GM19239 (cell line): ENCODE measurements at regions not wholly inside any gene's neighbourhood (a gene's known extent, or its start where the extent isn't known, plus 50 kb on each side); places are given as distances from the start of the nearest gene placed in this dataset.
A peak's percentile ranks its signal among the peaks of the same experiment; 100 is the strongest.

Source experiments
- DNase-seq: peaks from one replicate; pipeline ENCODE4 v3.0.0; 2011; ENCODE audit warnings: low spot score; ENCODE audit not compliant: insufficient read length
- FAIRE-seq: peaks from 2 replicates; lab custom pipeline; 2011; peaks lifted over from hg19 to GRCh38; lab: Jason Lieb, UNC

- FAIRE-seq (no peak), DNase-seq (no peak)
Measured at GRCh38 chr6:14747881-14748520, 497.9 kb upstream of the JARID2 start.

DNA sequence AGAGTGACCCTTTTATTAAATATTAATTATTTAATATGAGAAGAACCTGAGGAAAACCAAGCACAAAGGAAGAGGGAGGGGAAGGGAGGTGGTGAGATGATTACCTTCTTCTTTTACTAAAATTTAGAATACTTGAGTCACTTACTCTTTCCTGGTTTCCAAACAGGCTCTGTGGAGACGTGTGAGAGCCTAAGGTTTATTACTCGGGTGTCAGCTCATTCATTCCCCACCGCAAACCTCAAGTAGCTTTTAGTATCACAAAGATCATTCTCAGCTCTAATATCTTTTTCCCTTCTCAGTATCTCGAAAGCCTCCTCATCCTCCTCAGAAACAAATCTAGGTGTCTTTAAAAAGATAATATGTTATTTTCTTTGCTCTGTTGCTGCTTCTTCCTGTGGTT, 497.2 kb upstream of the JARID2 start:
- DNase-seq (no peak), FAIRE-seq (peak; percentile 14)

- DNase-seq (no peak), FAIRE-seq (no peak)
Measured at GRCh38 chr6:14750059-14750661, 495.7 kb upstream of the JARID2 start.

DNA sequence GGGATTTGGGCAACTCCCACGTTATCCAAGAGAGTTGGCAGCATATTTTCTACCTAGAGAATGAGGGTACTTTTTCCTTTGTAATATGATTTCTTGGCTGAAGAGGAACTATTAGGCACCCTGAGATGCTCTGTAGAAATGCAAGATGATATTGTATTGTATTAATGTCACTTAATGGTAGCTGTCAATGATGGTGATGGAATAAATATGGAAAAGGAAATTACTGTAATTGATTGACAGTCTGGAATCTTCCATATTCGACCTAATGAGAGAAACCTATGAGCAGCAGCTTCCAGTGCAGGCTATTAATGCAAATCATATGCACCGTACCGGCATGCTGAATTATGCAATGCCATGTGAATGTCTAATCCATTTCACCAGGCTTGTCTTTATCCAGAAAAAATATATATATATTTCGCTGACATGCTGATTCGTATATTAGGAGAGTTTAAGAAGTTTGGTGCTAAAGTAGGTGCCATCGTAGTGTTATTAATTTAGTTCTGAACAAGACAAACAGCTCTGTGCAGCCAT, 494.2 kb upstream of the JARID2 start:
- no peak for FAIRE-seq
- DNase-seq: no peak

- FAIRE-seq: no peak
Measured at GRCh38 chr6:14754751-14755513, 490.9 kb upstream of the JARID2 start.

DNA sequence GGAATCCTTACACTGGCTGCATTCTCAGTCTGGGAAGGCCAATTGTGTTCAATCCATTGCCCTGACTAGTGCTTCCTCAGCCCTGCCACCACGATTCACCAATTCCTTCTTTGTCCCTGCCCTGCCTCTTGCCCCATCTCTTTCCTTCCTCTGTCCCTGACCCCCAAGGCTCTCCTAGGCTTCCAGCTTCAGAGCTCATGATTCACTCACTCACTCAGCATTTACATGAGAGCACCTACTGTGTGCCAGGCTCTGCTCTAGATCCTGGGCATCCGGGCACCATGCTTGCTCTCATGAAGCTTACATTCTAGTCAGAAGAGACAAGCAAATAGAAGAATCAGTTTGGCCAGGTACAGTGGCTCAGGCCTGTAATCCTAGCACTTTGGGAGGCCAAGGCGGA, 489.5 kb upstream of the JARID2 start:
- no peak for DNase-seq
- FAIRE-seq: no peak

More at GRCh38 chr6:14754751-14755513, 490.9 kb upstream of the JARID2 start:
- no peak for DNase-seq

GRCh38 chr6:14757014-14757413, 488.9 kb upstream of the JARID2 start:
- FAIRE-seq: no peak
- no peak for DNase-seq

GRCh38 chr6:14757418-14757817, 488.5 kb upstream of the JARID2 start:
- no peak for FAIRE-seq
- no peak for DNase-seq

GRCh38 chr6:14758421-14759081, 487.3 kb upstream of the JARID2 start:
- FAIRE-seq: no peak
- no peak for DNase-seq

DNA sequence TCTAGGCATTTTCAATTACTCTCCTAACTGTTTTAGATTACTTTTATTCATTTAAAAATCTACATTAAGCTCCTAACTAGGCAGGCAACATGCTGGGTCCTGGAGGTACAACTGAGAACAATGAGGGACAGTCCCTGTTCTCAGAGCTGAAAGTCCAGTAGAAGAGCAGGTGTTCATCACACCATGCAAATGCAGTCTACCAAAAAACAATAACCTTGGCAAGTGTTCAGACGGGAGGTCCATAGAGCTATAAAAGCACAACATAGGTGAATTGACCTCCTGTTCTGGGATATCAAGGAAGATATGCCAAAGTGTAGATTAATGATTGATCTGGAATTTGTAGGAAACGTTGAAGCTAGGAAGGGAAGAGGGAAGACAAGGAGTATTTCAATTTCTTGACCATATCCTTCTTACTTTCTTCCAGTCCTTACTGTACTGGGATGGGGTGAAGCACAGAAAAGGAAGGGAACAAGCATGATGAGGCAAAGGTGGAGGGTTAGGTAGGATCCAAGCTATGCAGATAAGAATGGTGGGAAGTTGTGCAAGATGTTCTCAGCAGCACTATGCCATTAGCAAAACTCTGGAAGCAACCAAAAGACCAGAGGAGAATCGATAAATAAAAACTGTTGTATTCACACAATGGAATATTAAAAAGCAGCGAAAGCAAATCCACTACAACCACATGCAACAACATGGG, 485.7 kb upstream of the JARID2 start:
- FAIRE-seq (no peak), DNase-seq (no peak)

DNA sequence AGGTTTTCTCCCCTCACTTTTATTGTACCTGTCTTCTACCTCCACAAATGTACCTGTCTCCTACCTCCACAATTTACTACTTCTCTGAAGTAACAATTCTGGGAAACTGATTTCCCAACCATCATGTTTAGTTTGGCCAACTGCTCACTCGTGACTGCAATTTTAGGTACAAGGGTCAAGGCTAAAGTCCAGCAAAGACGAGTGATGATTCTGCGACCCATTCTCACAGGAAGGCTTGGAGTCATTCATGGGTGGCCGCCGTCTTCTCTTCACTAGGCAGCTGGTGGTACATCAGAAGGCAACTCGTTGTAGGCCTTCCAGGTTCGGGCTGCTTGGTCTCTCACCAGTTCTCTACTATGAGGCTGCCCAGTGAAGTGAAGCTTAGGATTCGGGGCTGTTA, 483.8 kb upstream of the JARID2 start:
- DNase-seq (no peak), FAIRE-seq (no peak)

DNA sequence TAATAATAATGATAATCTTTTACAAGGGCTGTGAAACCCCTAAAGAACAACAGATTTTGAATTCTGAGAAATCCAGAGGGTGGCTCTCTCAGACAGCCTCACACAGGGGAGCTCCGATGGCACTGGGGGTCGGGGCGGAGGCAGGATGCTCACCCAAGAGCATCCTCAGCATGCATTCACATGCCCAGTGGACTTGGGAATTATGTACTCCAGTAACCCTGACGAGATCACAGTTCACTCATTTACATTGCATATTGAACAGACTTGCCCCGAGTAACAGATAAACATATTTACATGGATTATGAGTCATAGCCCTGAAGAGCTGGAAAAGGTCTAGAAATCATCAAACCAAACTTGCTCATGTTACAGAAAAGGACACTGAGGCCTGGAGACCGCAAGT, 482.7 kb upstream of the JARID2 start:
- FAIRE-seq (no peak), DNase-seq (no peak)

DNA sequence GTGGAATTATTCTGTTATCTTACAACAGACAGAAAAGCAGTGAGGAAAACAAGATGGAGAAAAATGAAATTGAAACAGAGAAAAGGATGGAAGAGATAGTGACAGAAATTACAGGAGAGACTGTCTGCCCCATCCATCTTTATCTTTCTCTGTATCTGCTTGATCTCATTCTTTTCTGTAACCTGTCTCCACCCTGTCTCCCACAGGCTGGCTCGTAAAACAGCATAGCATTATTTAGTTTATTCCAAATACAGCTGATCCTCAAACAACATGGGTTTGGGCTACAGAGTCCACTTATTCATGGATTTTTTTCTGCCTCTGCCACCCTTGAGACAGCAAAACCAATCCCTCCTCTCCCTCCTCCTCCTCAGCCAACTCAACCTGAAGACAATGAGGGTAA, 482.3 kb upstream of the JARID2 start:
- DNase-seq (no peak), FAIRE-seq (no peak)

GRCh38 chr6:14765106-14765505, 480.8 kb upstream of the JARID2 start:
- no peak for DNase-seq
- no peak for FAIRE-seq

DNA sequence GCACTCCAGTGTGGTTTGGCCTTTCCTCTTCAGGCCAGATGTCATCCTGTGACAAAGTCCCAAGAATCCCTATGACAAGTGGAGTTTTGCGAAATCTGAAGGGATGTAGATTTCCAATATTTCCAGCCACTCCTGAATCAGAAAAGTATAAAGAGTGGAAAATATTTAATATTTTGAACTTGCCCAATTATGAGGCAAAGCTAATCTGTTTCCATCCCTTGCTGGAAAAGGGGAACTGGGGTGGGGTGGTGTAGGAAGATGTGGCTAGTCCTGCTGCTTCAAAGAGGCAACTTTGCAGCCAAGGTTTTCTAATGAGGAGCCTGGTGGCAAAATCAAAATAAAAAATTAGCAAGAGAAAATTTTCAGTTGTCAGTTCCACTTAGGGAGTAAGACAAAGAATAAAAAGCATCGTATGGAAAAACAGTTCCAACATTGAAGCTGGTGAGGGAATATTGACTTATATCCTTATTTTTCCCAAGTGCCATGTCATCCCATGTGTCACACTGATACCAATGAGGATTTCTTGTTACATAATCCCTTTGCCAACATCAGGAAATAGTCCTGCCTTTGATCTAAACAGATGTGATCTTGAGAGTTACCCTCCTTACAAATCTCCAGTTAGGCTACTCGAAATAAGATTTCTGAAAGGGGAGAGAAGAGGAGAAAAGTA, 480.0 kb upstream of the JARID2 start:
- no peak for DNase-seq
- FAIRE-seq: no peak

GRCh38 chr6:14766391-14766994, 479.4 kb upstream of the JARID2 start:
- DNase-seq (no peak), FAIRE-seq (no peak)

DNA sequence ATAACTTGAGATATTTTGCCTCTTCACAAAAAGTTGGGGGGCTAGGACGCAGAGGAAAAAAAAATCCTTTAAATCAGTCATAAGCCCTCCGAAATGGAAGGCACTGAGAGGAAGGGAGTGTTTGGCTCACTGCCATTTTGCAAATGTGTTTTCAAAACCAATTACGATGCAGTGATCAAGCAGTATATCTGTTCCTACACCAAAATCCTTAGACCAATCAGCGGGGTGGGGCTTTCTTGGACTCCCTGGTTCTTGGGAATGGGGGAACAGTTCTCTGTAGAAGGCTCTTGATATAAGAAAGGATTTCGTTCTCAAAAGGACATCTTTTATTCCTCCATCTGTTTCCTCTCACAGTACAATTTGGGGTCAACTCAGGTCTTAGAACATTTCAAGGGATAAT, 478.6 kb upstream of the JARID2 start:
- no peak for FAIRE-seq
- no peak for DNase-seq

DNA sequence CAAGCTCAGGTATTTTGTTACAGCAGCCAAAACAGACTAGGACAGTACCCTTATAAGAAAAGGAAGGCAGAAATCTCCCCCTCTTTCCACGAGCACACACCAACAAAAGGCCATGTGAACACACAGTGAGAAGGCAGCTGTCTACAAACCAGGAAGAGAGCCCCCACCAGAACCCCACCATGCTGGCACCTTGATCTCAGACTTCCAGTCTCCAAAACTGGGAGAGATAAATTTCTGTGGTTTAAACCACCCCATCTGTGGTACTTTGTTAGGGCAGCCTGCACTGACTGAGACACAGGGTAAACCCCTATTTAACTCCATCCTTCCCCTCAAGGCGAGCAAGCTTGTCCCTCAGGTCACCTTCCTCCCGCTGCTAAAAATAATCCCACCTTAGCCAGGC, 475.8 kb upstream of the JARID2 start:
- FAIRE-seq (no peak), DNase-seq (no peak)

- FAIRE-seq (no peak), DNase-seq (no peak)
Measured at GRCh38 chr6:14770572-14770971, 475.3 kb upstream of the JARID2 start.
